Nephron (organoid): ENCODE measurements at regions not wholly inside any gene's neighbourhood (a gene's known extent, or its start where the extent isn't known, plus 50 kb on each side); places are given as distances from the start of the nearest gene placed in this dataset.

Experiments used
- H3K27ac Mint-ChIP-seq, 3 experiments: 2 replicates each; pipeline ENCODE4 v1.8.0; 2020; ENCODE audit warnings: mixed read lengths in 3 of 3, mild to moderate bottlenecking in 2 of 3, moderate library complexity in 1 of 3
- H3K27me3 Mint-ChIP-seq: 2 replicates; pipeline ENCODE4 v1.8.0; 2021; ENCODE audit warnings: low read depth, mild to moderate bottlenecking, moderate library complexity, mixed read lengths
- H3K36me3 Mint-ChIP-seq: 2 replicates; pipeline ENCODE4 v1.8.0; 2020; ENCODE audit warnings: low read depth, mixed read lengths
- H3K4me1 Mint-ChIP-seq: 2 replicates; pipeline ENCODE4 v1.8.0; 2020; ENCODE audit warnings: mixed read lengths
- H3K4me3 Mint-ChIP-seq, 3 experiments: 2 replicates each; pipeline ENCODE4 v1.8.0; 2020; ENCODE audit warnings: mild to moderate bottlenecking in 3 of 3, mixed read lengths in 3 of 3, moderate library complexity in 2 of 3
- H3K9me3 Mint-ChIP-seq: 2 replicates; pipeline ENCODE4 v1.8.0; 2020; ENCODE audit warnings: mixed read lengths
- CTCF ChIP-seq, 3 experiments: fragments of 200-600 bp; sonication (generic); IDR thresholded peaks; one replicate each; pipeline ENCODE4 v1.5.0; 2021; ENCODE audit warnings: antibody characterized with exemption in 3 of 3; ENCODE audit not compliant: unreplicated experiment in 3 of 3

GRCh38 chr2:219876931-219877330 is 249.5 kb downstream of the SLC4A3 start:
- no peaks in the 10 kb centered on the region for H3K4me1 Mint-ChIP-seq
- H3K9me3 Mint-ChIP-seq: no peaks in the 10 kb centered on the region
- H3K27ac Mint-ChIP-seq: no peak overlapping the region
- H3K27me3 Mint-ChIP-seq: peaks cover 4% of the 10 kb centered on the region
- no peak overlapping the region for H3K4me3 Mint-ChIP-seq
- no peak for TF ChIP-seq CTCF (IDR thresholded peaks at IDR 0.05; ENCODE audit: unreplicated experiment in 3 of 3)
- H3K36me3 Mint-ChIP-seq: no peaks in the 10 kb centered on the region

- TF ChIP-seq CTCF (IDR thresholded peaks at IDR 0.05; ENCODE audit: unreplicated experiment in 3 of 3): no peak
- Mint-ChIP-seq H3K27me3 (peaks cover 4% of the 10 kb centered on the region), H3K4me3 (no peak overlapping the region), H3K36me3 (no peaks in the 10 kb centered on the region), H3K27ac (no peak overlapping the region), H3K4me1 (no peaks in the 10 kb centered on the region), H3K9me3 (no peaks in the 10 kb centered on the region)
Measured at GRCh38 chr2:219877728-219878127, 250.3 kb downstream of the SLC4A3 start.

GRCh38 chr2:219878516-219878915 is 251.1 kb downstream of the SLC4A3 start:
- Mint-ChIP-seq H3K9me3 (no peaks in the 10 kb centered on the region), H3K27ac (no peak overlapping the region), H3K36me3 (no peaks in the 10 kb centered on the region), H3K4me3 (no peak overlapping the region), H3K27me3 (peaks cover 4% of the 10 kb centered on the region), H3K4me1 (no peaks in the 10 kb centered on the region)
- no peak for TF ChIP-seq CTCF (IDR thresholded peaks at IDR 0.05; ENCODE audit: unreplicated experiment in 3 of 3)

- TF ChIP-seq CTCF (IDR thresholded peaks at IDR 0.05; ENCODE audit: unreplicated experiment in 3 of 3): no peak
- peaks cover 4% of the 10 kb centered on the region for H3K27me3 Mint-ChIP-seq
- no peaks in the 10 kb centered on the region for H3K36me3 Mint-ChIP-seq
- no peak overlapping the region for H3K4me3 Mint-ChIP-seq
- H3K27ac Mint-ChIP-seq: no peak overlapping the region
- H3K4me1 Mint-ChIP-seq: no peaks in the 10 kb centered on the region
- no peaks in the 10 kb centered on the region for H3K9me3 Mint-ChIP-seq
Measured at GRCh38 chr2:219881851-219882250, 254.4 kb downstream of the SLC4A3 start.

- Mint-ChIP-seq H3K9me3 (no peaks in the 10 kb centered on the region), H3K27ac (no peak overlapping the region), H3K4me1 (no peaks in the 10 kb centered on the region), H3K4me3 (no peak overlapping the region), H3K36me3 (no peaks in the 10 kb centered on the region), H3K27me3 (no peaks in the 10 kb centered on the region)
- TF ChIP-seq CTCF (IDR thresholded peaks at IDR 0.05; ENCODE audit: unreplicated experiment in 3 of 3): no peak
Measured at GRCh38 chr2:219886615-219887014, 259.2 kb downstream of the SLC4A3 start.

DNA sequence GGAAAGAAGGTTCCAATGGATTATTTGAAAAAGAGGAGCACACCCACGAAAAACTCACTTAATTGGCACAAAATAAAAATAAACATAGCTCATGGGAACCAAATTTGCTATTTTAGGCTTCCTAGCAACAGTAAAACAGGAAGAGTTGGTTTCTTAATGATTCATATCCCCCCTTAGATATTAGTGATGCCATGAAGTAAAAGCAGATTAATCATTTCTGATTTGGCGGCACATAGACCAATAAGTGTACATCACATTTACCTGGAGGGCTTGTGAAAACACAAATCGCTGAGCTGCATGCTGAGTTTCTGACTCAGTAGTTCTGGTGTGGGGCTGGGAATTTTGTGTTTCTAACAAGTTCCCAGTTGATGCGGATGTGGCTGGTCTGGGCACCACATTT is 260.4 kb downstream of the SLC4A3 start:
- Mint-ChIP-seq H3K9me3 (no peaks in the 10 kb centered on the region), H3K4me3 (no peak overlapping the region), H3K27ac (no peak overlapping the region), H3K27me3 (no peaks in the 10 kb centered on the region), H3K4me1 (no peaks in the 10 kb centered on the region), H3K36me3 (no peaks in the 10 kb centered on the region)
- no peak for TF ChIP-seq CTCF (IDR thresholded peaks at IDR 0.05; ENCODE audit: unreplicated experiment in 3 of 3)
